ENCODE measurements at regions not wholly inside any gene's neighbourhood (a gene's known extent, or its start where the extent isn't known, plus 50 kb on each side); places are given as distances from the start of the nearest gene placed in this dataset.

DNA sequence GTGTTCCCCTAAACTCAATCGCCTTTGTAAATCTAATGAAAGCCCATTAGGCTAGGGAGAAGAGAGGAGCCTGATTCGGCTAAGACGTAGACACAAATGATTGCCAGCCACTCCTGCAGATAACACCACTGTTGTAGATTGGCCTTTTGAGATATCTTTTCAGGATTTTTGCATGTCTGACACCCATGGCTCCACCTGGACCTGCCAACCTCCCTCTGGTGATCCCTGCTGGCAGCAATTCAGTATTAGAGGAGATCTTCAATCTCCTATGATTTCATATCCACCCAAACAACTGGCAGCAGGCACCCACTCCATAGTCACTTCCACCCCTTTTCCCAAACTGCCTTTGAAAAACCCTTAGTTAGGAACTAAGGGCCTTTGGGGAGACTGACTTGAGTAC is 191.9 kb upstream of the UBL3 start:
- TF ChIP-seq, protein P1, sequence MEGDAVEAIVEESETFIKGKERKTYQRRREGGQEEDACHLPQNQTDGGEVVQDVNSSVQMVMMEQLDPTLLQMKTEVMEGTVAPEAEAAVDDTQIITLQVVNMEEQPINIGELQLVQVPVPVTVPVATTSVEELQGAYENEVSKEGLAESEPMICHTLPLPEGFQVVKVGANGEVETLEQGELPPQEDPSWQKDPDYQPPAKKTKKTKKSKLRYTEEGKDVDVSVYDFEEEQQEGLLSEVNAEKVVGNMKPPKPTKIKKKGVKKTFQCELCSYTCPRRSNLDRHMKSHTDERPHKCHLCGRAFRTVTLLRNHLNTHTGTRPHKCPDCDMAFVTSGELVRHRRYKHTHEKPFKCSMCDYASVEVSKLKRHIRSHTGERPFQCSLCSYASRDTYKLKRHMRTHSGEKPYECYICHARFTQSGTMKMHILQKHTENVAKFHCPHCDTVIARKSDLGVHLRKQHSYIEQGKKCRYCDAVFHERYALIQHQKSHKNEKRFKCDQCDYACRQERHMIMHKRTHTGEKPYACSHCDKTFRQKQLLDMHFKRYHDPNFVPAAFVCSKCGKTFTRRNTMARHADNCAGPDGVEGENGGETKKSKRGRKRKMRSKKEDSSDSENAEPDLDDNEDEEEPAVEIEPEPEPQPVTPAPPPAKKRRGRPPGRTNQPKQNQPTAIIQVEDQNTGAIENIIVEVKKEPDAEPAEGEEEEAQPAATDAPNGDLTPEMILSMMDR (IDR thresholded peaks at IDR 0.05), result no peak
- TF ChIP-seq EZH2 (IDR thresholded peaks at IDR 0.05; ENCODE audit: borderline replicate concordance, insufficient read depth, low read depth, low read length, poor library complexity, severe bottlenecking), result no peak

Measured in B cell (primary cell).